ENCODE measurements at regions not wholly inside any gene's neighbourhood (a gene's known extent, or its start where the extent isn't known, plus 50 kb on each side); places are given as distances from the start of the nearest gene placed in this dataset.

DNA sequence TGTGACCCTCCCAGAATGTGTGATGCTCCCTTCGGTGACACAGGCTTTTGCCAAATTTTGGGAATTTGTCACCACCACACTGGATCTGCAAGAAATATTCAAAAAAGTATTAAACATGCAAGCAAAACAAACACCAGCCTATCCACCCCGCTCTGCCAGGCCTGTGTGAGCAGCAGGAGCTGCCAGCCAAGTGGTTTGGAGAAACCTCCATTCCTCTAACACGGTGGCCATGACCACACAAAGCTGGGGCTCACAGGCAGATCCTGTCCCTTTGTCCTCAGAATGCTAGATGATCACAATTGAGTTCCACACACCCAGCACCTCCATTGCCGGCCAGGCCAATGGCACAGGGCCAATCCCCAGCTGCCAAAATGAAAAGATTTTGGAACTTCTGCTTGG is 261.9 kb upstream of the PPP2R2D start:
- CTCF ChIA-PET = no interaction called here
- H3K27me3 ChIP-seq (ENCODE audit: insufficient read depth, low read length, poor library complexity, severe bottlenecking) = no peaks in the 10 kb centered on the region
- no peak for DNase-seq

DNA sequence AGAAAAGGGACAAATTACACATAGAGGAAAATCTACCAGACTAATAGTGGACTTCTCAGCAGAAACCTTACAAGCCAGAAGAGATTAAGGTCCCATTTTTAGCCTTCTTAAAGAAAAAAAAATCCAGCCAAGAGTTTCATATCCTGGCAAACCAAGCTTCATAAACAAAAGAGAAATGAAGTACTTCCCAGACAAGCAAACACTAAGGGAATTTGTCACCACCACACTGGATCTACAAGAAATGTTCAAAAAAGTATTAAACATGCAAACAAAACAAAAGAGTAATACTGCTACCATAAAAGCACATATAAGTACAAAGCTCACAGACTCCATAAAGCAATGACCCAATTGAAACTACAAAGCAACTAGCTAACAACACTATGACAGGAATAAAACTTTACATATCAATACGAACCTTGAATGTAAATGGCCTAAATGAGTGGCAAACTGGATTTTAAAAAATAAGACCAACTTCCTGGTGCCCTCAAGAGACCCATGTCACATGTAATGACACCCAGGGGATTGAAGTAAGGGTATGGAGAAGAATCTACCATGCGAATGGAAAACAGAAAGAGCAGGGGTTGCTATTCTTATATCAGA is 260.7 kb upstream of the PPP2R2D start:
- Histone ChIP-seq H3K4me1 (ENCODE audit: insufficient read depth, low read length) (no peaks in the 10 kb centered on the region), H3K36me3 (ENCODE audit: insufficient read depth, low read length) (no peaks in the 10 kb centered on the region), H3K27me3 (ENCODE audit: insufficient read depth, low read length, poor library complexity, severe bottlenecking) (no peaks in the 10 kb centered on the region), H3K4me3 (ENCODE audit: low read length) (no peak overlapping the region), H3K9me3 (ENCODE audit: low read length) (no peaks in the 10 kb centered on the region), H3K27ac (ENCODE audit: low read depth, low read length) (no peak overlapping the region)
- H3K4me3 Mint-ChIP-seq = no peak overlapping the region
- ChIA-PET POLR2A (no interaction called here), CTCF (no interaction called here)
- no peaks in the 10 kb centered on the region for H3K4me1 Mint-ChIP-seq
- no peaks in the 10 kb centered on the region for H3K36me3 Mint-ChIP-seq
- no peak overlapping the region for H3K27ac Mint-ChIP-seq
- H3K27me3 Mint-ChIP-seq = peaks cover 0 to 5% of the 10 kb centered on the region in 2 donors
- peaks cover 0 to 14% (median 13%) of the 10 kb centered on the region in 5 donors for H3K9me3 Mint-ChIP-seq
- DNase-seq = no peak

More for the DNA sequence above, 261.9 kb upstream of the PPP2R2D start:
- H3K27ac Mint-ChIP-seq = no peak overlapping the region
- no peaks in the 10 kb centered on the region for H3K36me3 Mint-ChIP-seq
- H3K36me3 ChIP-seq (ENCODE audit: insufficient read depth, low read length) = no peaks in the 10 kb centered on the region
- no peaks in the 10 kb centered on the region for H3K9me3 ChIP-seq (ENCODE audit: low read length)
- H3K9me3 Mint-ChIP-seq = peaks cover 0 to 14% (median 13%) of the 10 kb centered on the region in 5 donors
- peaks cover 0 to 5% of the 10 kb centered on the region in 2 donors for H3K27me3 Mint-ChIP-seq
- no peak overlapping the region for H3K4me3 Mint-ChIP-seq
- H3K27ac ChIP-seq (ENCODE audit: low read depth, low read length) = no peak overlapping the region
- H3K4me3 ChIP-seq (ENCODE audit: low read length) = no peak overlapping the region
- no peaks in the 10 kb centered on the region for H3K4me1 ChIP-seq (ENCODE audit: insufficient read depth, low read length)
- H3K4me1 Mint-ChIP-seq = no peaks in the 10 kb centered on the region
- POLR2A ChIA-PET = no interaction called here

DNA sequence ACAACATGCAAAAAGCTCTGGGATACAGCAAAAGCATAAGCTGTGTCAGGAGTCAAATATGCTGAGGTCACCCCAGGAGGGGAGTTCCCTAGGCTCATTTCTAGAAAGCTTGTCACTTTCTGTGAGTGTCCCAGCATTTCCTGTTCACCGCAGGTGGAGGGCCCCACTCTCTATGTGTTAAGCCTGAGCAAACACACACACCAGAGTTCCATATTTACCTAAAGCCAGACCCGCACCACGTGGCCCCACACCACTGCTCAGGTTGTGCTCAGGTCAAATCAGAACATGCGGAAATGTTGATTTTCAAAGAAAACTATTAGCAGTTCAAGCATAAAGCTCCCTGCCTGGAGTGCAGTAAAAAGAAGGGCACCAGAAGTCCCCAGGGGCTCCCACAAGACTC is 259.6 kb upstream of the PPP2R2D start:
- no peak overlapping the region for H3K27ac Mint-ChIP-seq
- Histone ChIP-seq H3K4me1 (ENCODE audit: insufficient read depth, low read length) (no peaks in the 10 kb centered on the region), H3K4me3 (ENCODE audit: low read length) (no peak overlapping the region), H3K36me3 (ENCODE audit: insufficient read depth, low read length) (no peaks in the 10 kb centered on the region), H3K27ac (ENCODE audit: low read depth, low read length) (no peak overlapping the region), H3K27me3 (ENCODE audit: insufficient read depth, low read length, poor library complexity, severe bottlenecking) (no peaks in the 10 kb centered on the region), H3K9me3 (ENCODE audit: low read length) (no peaks in the 10 kb centered on the region)
- no peaks in the 10 kb centered on the region for H3K36me3 Mint-ChIP-seq
- no peak for DNase-seq
- peaks cover 0 to 13% (median 11%) of the 10 kb centered on the region in 5 donors for H3K9me3 Mint-ChIP-seq
- H3K27me3 Mint-ChIP-seq = peaks cover 3 to 4% of the 10 kb centered on the region in 2 donors
- ChIA-PET POLR2A (no interaction called here), CTCF (no interaction called here)
- no peak overlapping the region for H3K4me3 Mint-ChIP-seq
- no peaks in the 10 kb centered on the region for H3K4me1 Mint-ChIP-seq

DNA sequence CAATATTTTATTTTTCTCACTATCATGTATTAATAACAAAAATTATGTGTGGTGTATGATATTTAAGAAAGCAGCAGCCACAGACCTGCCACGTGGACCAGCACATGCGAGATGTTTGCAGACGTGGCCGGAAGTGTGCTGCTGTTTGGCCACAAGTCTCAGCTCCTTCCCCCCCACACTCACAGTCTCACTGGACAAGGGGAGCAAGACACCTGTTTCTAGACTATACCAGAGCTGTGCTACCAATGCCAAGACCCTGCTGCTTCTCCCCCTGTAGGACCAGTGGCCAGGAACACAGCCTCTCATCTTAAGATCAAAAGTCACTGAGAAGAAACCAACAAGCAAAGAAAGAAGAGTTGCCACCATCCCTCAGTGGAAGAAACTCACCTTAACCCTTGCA is 258.9 kb upstream of the PPP2R2D start:
- Mint-ChIP-seq H3K36me3 (no peaks in the 10 kb centered on the region), H3K27me3 (peaks cover 0 to 4% of the 10 kb centered on the region in 2 donors), H3K9me3 (peaks cover 0 to 13% (median 8%) of the 10 kb centered on the region in 5 donors), H3K4me3 (no peak overlapping the region), H3K4me1 (no peaks in the 10 kb centered on the region), H3K27ac (no peak overlapping the region)
- ChIA-PET CTCF (no interaction called here), POLR2A (no interaction called here)
- Histone ChIP-seq H3K27me3 (ENCODE audit: insufficient read depth, low read length, poor library complexity, severe bottlenecking) (no peaks in the 10 kb centered on the region), H3K27ac (ENCODE audit: low read depth, low read length) (no peak overlapping the region), H3K36me3 (ENCODE audit: insufficient read depth, low read length) (no peaks in the 10 kb centered on the region), H3K4me1 (ENCODE audit: insufficient read depth, low read length) (no peaks in the 10 kb centered on the region), H3K4me3 (ENCODE audit: low read length) (no peak overlapping the region), H3K9me3 (ENCODE audit: low read length) (no peaks in the 10 kb centered on the region)
- DNase-seq = no peak

DNA sequence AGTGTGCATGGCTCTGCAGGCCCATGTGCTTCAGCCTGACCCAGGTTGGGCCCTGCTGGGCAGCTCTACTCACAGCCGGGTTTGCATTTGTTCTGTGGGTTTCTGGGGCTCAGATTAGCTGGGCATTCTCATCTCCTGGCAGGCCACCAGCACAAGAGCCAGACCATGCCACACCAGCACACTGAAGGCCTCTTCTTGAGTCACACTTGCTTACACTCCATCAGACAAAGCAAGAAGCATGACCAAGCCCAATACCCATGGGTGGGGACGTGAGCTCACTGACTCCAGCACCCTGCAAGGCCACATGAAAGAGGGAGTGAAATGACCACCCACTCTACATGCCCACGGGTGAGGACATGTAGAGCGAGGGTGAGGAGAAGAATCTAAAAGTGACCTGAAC is 257.8 kb upstream of the PPP2R2D start:
- Mint-ChIP-seq H3K27ac (no peak overlapping the region), H3K4me1 (no peaks in the 10 kb centered on the region), H3K9me3 (peaks cover 0 to 14% (median 8%) of the 10 kb centered on the region in 5 donors), H3K27me3 (peaks cover 0 to 8% of the 10 kb centered on the region in 2 donors), H3K36me3 (no peaks in the 10 kb centered on the region), H3K4me3 (no peak overlapping the region)
- Histone ChIP-seq H3K9me3 (ENCODE audit: low read length) (no peaks in the 10 kb centered on the region), H3K4me3 (ENCODE audit: low read length) (no peak overlapping the region), H3K36me3 (ENCODE audit: insufficient read depth, low read length) (no peaks in the 10 kb centered on the region), H3K27ac (ENCODE audit: low read depth, low read length) (no peak overlapping the region), H3K4me1 (ENCODE audit: insufficient read depth, low read length) (no peaks in the 10 kb centered on the region), H3K27me3 (ENCODE audit: insufficient read depth, low read length, poor library complexity, severe bottlenecking) (no peaks in the 10 kb centered on the region)
- DNase-seq = no peak
- POLR2A ChIA-PET = no interaction called here
- CTCF ChIA-PET = no interaction called here

DNA sequence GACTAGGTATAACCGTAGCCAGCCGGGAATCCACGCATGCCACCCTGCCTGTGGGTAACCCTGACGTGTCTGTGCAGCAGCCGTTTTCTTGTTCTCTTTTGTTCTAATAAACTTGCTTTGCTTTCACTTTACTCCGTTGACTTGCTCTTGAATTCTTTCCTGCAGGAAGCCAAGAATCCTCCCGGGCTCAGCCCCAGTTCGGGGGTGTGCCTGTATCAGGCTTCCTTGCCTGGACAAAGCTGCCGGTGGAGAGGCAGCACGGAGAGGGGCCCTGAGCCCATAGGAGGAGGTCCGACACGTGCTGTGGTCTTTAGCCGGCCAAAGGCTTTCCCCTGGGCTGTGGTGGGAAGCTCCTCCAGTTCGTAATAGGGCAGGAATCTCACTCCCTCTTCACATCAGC is 256.5 kb upstream of the PPP2R2D start:
- Histone ChIP-seq H3K27ac (ENCODE audit: low read depth, low read length) (no peak overlapping the region), H3K36me3 (ENCODE audit: insufficient read depth, low read length) (no peaks in the 10 kb centered on the region), H3K9me3 (ENCODE audit: low read length) (no peaks in the 10 kb centered on the region), H3K27me3 (ENCODE audit: insufficient read depth, low read length, poor library complexity, severe bottlenecking) (no peaks in the 10 kb centered on the region), H3K4me1 (ENCODE audit: insufficient read depth, low read length) (no peaks in the 10 kb centered on the region), H3K4me3 (ENCODE audit: low read length) (no peak overlapping the region)
- Mint-ChIP-seq H3K27me3 (peaks cover 0 to 8% of the 10 kb centered on the region in 2 donors), H3K9me3 (peaks cover 0 to 11% (median 8%) of the 10 kb centered on the region in 5 donors), H3K4me1 (no peaks in the 10 kb centered on the region), H3K27ac (peak overlapping the region in 1 of 8 donors; percentile 38), H3K4me3 (no peak overlapping the region), H3K36me3 (no peaks in the 10 kb centered on the region)
- POLR2A ChIA-PET = no interaction called here
- CTCF ChIA-PET = no interaction called here
- no peak for DNase-seq

DNA sequence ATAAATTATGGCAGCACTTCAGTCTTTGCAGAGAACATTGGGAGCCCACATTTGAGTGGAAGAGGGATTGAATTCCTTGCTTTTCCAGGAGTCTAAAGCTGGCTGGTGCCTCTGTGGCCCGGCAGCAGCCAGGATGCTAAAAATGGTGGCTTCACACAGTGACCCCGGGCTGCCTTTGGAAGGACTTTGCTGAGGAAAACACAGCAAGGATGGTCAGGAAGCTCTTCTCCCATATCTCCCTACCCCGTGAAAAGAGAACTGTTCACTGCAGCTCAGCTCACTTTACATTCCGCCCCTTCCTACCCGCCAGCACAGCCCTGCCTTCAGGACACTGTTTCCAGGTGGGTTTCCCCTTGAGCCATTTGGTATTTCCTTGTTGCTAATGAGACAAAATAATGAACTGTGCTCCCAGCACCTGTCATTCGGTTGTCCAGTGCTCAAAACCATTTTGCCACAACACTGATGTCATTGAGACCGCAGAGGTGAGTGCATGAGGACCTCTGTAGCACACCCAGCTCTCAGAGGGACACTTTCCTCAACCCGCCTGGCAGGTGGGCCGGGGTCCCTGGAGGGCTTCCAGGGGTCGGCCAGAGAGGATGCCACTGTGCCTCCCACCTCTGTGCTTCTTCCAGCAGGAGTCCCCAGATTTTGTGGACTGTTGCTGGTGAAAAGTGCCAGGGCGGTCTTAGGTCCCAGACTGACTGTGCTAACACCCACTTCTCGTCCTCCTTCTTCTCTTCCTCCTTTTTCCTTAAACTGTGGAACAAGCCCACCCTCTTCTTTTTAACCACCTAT is 255.7 kb upstream of the PPP2R2D start:
- ChIA-PET POLR2A (no interaction called here), CTCF (no interaction called here)
- Mint-ChIP-seq H3K4me1 (no peaks in the 10 kb centered on the region), H3K9me3 (peaks cover 0 to 7% (median 4%) of the 10 kb centered on the region in 5 donors), H3K27me3 (peaks cover 0 to 8% of the 10 kb centered on the region in 2 donors), H3K27ac (no peak overlapping the region), H3K36me3 (no peaks in the 10 kb centered on the region), H3K4me3 (peak overlapping the region in 1 of 7 donors; percentile 66)
- no peak for DNase-seq
- no peaks in the 10 kb centered on the region for H3K36me3 ChIP-seq (ENCODE audit: insufficient read depth, low read length)
- H3K27ac ChIP-seq (ENCODE audit: low read depth, low read length) = no peak overlapping the region
- H3K4me1 ChIP-seq (ENCODE audit: insufficient read depth, low read length) = no peaks in the 10 kb centered on the region
- no peaks in the 10 kb centered on the region for H3K9me3 ChIP-seq (ENCODE audit: low read length)
- H3K4me3 ChIP-seq (ENCODE audit: low read length) = no peak overlapping the region
- H3K27me3 ChIP-seq (ENCODE audit: insufficient read depth, low read length, poor library complexity, severe bottlenecking) = no peaks in the 10 kb centered on the region

DNA sequence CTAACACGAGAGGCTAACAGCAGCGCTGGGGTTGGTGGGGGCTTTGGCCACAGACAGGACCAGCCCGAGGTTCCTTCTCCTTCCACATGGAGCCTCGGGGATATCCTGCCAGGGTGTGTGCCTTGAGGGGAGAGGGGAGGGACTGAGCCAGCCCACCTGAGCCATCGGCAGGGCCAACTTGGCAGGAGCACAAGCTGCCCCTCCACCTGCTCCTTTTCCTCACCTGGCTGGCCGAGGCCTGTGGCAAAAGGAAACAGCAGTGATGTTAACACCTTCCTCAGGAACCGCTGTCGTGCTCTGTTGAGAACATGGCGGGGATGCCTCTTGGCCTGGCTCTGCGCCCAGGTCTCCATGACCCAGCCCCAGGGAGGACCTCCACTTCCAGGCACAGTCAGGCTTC is 255.1 kb upstream of the PPP2R2D start:
- POLR2A ChIA-PET = no interaction called here
- no peaks in the 10 kb centered on the region for H3K27me3 ChIP-seq (ENCODE audit: insufficient read depth, low read length, poor library complexity, severe bottlenecking)
- CTCF ChIA-PET = no interaction called here
- Mint-ChIP-seq H3K27ac (no peak overlapping the region), H3K9me3 (peaks cover 0 to 7% (median 2%) of the 10 kb centered on the region in 5 donors), H3K4me3 (no peak overlapping the region), H3K36me3 (no peaks in the 10 kb centered on the region), H3K27me3 (peaks cover 0 to 8% of the 10 kb centered on the region in 2 donors), H3K4me1 (no peaks in the 10 kb centered on the region)
- no peak overlapping the region for H3K4me3 ChIP-seq (ENCODE audit: low read length)
- no peak overlapping the region for H3K27ac ChIP-seq (ENCODE audit: low read depth, low read length)
- H3K9me3 ChIP-seq (ENCODE audit: low read length) = no peaks in the 10 kb centered on the region
- no peaks in the 10 kb centered on the region for H3K36me3 ChIP-seq (ENCODE audit: insufficient read depth, low read length)
- DNase-seq = no peak
- H3K4me1 ChIP-seq (ENCODE audit: insufficient read depth, low read length) = no peaks in the 10 kb centered on the region
